GM23338 (cell line): ENCODE measurements at regions not wholly inside any gene's neighbourhood (a gene's known extent, or its start where the extent isn't known, plus 50 kb on each side); places are given as distances from the start of the nearest gene placed in this dataset.

Experiments
- CTCF ChIP-seq, 2 experiments: fragments of 200-600 bp in 1 of 2; sonication (generic) in 1 of 2; conservative IDR thresholded peaks; 2 replicates each; pipeline versions ENCODE4 v1.5.1 to v1.6.1; 2016 to 2017; ENCODE audit warnings: antibody characterized with exemption in 2 of 2, low read depth in 2 of 2, mild to moderate bottlenecking in 2 of 2, moderate library complexity in 1 of 2
- EZH2 ChIP-seq: fragments of 200-600 bp; sonication (generic); IDR thresholded peaks from one replicate; pipeline ENCODE4 v1.8.0; 2017; ENCODE audit warnings: antibody characterized with exemption, mild to moderate bottlenecking, low read depth; ENCODE audit not compliant: unreplicated experiment
- JUNB ChIP-seq: IDR thresholded peaks from one replicate; pipeline ENCODE4 v1.6.1; 2016; ENCODE audit warnings: antibody characterized with exemption; ENCODE audit not compliant: unreplicated experiment
- REST ChIP-seq: IDR thresholded peaks from one replicate; pipeline ENCODE4 v1.6.1; 2018; ENCODE audit warnings: antibody characterized with exemption; ENCODE audit not compliant: unreplicated experiment

- TF ChIP-seq CTCF (conservative IDR thresholded peaks at IDR 0.05; ENCODE audit: low read depth in 2 of 2) (no peak), REST (no peak), JUNB (no peak), EZH2 (no peak)
Measured at GRCh38 chr2:9740382-9741073, 102.7 kb upstream of the TAF1B start.
